Epithelial cell of esophagus (primary cell): ENCODE measurements at regions not wholly inside any gene's neighbourhood (a gene's known extent, or its start where the extent isn't known, plus 50 kb on each side); places are given as distances from the start of the nearest gene placed in this dataset.
"Not testable (repeated sequence)": the region's sequence is repeated elsewhere in the genome, so short reads cannot be mapped to it uniquely, and the experiment has no call there.

Experiments used
- DNase-seq: peaks from one replicate; pipeline ENCODE4 v3.0.0; 2010; ENCODE audit warnings: low read depth
- H3K4me3 ChIP-seq: 2 replicates; pipeline ENCODE4 v1.5.1; 2011; ENCODE audit warnings: mild to moderate bottlenecking, low read length, control low read depth
- TF ChIP-seq, protein P1 (sequence below): IDR thresholded peaks from 2 replicates; pipeline ENCODE4 v1.5.1; 2011; ENCODE audit warnings: low read depth, mild to moderate bottlenecking, low read length, control low read depth, inconsistent platforms; ENCODE audit not compliant: insufficient read depth; ENCODE audit errors: missing control alignments

DNA sequence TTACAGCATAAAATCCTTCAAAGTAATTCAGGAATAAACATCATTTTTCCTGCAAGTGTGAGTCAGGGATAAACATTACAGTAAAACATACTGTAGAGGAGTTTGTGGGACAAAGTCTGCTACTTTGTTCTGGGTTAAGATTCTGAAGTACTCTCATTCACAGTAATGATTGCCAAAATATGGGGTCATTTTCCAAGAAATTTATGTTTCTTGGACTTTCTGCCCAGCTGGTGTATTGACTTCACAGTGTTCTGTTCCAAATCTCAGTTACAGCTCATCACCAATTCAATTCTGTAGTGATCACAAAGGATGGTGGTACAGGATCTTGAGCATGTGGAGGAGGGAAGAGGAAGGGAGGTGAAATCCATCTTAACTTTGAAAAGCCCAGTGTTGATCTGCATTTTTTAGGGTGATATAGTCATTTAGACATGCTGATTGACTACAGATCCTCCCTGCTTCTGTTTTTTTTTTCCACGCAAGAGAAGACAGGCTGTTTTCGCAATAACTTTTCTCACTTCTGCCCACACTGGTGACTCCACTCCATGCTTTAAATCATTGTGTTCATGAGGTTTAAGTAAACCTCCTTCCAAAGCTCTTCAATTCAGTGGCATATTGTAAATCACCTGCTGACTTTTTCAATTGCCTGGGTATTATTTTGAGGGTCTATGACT lies 60.4 kb upstream of the C1orf53 start:
- no peak overlapping the region for H3K4me3 ChIP-seq
- TF ChIP-seq, protein P1, sequence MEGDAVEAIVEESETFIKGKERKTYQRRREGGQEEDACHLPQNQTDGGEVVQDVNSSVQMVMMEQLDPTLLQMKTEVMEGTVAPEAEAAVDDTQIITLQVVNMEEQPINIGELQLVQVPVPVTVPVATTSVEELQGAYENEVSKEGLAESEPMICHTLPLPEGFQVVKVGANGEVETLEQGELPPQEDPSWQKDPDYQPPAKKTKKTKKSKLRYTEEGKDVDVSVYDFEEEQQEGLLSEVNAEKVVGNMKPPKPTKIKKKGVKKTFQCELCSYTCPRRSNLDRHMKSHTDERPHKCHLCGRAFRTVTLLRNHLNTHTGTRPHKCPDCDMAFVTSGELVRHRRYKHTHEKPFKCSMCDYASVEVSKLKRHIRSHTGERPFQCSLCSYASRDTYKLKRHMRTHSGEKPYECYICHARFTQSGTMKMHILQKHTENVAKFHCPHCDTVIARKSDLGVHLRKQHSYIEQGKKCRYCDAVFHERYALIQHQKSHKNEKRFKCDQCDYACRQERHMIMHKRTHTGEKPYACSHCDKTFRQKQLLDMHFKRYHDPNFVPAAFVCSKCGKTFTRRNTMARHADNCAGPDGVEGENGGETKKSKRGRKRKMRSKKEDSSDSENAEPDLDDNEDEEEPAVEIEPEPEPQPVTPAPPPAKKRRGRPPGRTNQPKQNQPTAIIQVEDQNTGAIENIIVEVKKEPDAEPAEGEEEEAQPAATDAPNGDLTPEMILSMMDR, result no peak
- DNase-seq, result peak; percentile 33

- no peak for DNase-seq
- no peak overlapping the region for H3K4me3 ChIP-seq
- TF ChIP-seq, protein P1, result no peak
These were observed 61.3 kb upstream of the C1orf53 start for GRCh38 chr1:197841158-197841557.

DNA sequence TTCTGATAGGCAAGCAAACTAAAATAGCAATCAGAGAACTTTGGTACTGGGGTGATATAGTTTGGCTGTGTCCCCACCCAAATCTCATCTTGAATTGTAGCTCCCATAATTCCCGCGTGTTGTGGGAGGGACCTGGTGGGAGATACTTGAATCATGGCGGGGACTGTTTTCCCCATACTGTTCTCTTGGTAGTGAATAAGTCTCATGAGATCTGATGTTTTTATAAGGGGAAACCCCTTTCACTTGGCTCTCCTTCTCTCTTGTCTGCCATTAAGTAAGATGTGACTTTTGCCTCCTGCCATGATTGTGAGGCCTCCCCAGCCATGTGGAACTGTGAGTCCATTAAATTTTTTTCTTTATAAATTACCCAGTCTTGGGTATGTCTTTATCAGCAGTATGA lies 62.6 kb upstream of the C1orf53 start:
- not testable (repeated sequence) for DNase-seq

GRCh38 chr1:197838836-197839235 lies 63.6 kb upstream of the DENND1B start:
- no peak overlapping the region for H3K4me3 ChIP-seq
- TF ChIP-seq, protein P1, result no peak
- DNase-seq, result peak; percentile 82

More for the DNA sequence above, 62.6 kb upstream of the C1orf53 start:
- not testable (repeated sequence) for H3K4me3 ChIP-seq

GRCh38 chr1:197837911-197838310 lies 62.6 kb upstream of the DENND1B start:
- DNase-seq, result peak; percentile 74
- no peak overlapping the region for H3K4me3 ChIP-seq
- TF ChIP-seq, protein P1, result no peak

DNA sequence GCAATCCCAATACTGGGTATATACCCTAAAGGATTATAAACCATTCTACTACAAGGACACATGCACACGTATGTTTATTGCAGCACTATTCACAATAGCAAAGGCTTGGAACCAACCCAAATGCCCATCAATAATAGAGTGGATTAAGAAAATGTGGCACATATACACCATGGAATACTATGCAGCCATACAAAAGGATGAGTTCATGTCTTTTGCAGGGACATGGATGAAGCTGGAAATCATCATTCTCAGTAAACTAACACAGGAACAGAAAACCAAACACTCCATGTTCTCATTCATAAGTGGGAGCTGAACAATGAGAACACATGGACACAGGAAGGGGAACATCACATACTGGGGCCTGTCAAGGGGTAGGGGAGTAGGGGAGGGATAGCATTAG lies 61.1 kb upstream of the DENND1B start:
- H3K4me3 ChIP-seq, result not testable (repeated sequence)

DNA sequence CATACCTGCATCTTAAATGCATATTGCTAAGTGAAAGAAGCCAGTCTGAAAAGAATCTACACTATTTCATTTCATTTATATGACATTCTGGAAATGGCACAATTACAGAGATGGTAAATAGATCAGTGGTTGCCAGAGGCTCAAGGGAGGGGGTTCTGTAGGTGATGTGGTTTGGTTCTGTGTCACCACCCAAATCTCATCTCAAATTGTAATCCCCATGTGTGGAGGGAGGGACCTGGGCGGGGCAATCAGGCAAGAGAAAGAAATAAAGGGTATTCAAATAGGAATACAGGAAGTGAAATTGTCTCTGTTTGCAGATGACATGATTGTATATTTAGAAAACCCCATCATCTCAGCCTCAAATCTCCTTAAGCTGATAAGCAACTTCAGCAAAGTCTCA lies 53.7 kb upstream of the DENND1B start:
- H3K4me3 ChIP-seq, DNase-seq: not testable (repeated sequence)

More for the DNA sequence above, 61.1 kb upstream of the DENND1B start:
- DNase-seq, result not testable (repeated sequence)

DNA sequence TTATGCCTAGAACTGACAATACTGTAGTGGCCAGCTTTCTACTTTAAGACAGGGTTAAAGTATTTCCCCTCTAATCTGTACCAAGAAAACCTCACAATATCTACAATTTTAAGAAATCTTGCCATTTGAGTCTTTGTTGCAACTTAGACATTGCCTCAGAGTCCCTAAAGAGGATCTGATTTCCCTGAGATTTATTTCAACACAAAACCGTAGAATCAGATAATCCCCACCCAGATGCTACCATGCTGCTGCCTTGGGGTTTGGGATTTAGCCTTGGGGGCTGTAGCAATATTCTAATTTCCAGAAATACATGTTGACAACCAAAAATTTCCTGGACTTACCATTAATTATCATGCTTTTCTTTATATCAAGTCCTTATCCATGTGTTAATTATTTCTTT lies 50.3 kb upstream of the DENND1B start:
- no peak overlapping the region for H3K4me3 ChIP-seq
- DNase-seq, result no peak
- TF ChIP-seq, protein P1, result no peak
